ENCODE measurements at regions not wholly inside any gene's neighbourhood (a gene's known extent, or its start where the extent isn't known, plus 50 kb on each side); places are given as distances from the start of the nearest gene placed in this dataset.

GRCh38 chr4:36427696-36428095 is 146.3 kb downstream of the DTHD1 start:
- 39 to 54% (median 50%) methylated on average over 2 of the region's 2 CpGs for WGBS, 5 donors
- no peaks in the 10 kb centered on the region for H3K27me3 ChIP-seq
- H3K36me3 ChIP-seq: no peaks in the 10 kb centered on the region
- H3K27ac ChIP-seq: no peak overlapping the region
- H3K9me3 ChIP-seq: no peaks in the 10 kb centered on the region
- TF ChIP-seq EP300 (IDR thresholded peaks at IDR 0.05): no peak
- no peak for TF ChIP-seq POLR2AphosphoS5 (IDR thresholded peaks at IDR 0.05)
- TF ChIP-seq POLR2A (IDR thresholded peaks at IDR 0.05): no peak
- no peak for TF ChIP-seq CTCF (IDR thresholded peaks at IDR 0.05)
- intact Hi-C loops (cut with DNase I; ENCODE audit: low total_unique reads): no loop called here
- H3K4me1 ChIP-seq: no peaks in the 10 kb centered on the region
- no peak overlapping the region for H3K4me3 ChIP-seq
- no peak for DNase-seq

GRCh38 chr4:36432586-36432985 is 151.2 kb downstream of the DTHD1 start:
- Histone ChIP-seq H3K27ac (no peak overlapping the region), H3K9me3 (no peaks in the 10 kb centered on the region), H3K4me3 (no peak overlapping the region), H3K27me3 (no peaks in the 10 kb centered on the region), H3K4me1 (no peaks in the 10 kb centered on the region), H3K36me3 (no peaks in the 10 kb centered on the region)
- no peak for TF ChIP-seq CTCF (IDR thresholded peaks at IDR 0.05)
- TF ChIP-seq POLR2AphosphoS5 (IDR thresholded peaks at IDR 0.05): no peak
- no peak for TF ChIP-seq POLR2A (IDR thresholded peaks at IDR 0.05)
- no peak for TF ChIP-seq EP300 (IDR thresholded peaks at IDR 0.05)
- WGBS, 5 donors: 28 to 90% (median 81%) methylated on average over 2 of the region's 2 CpGs
- no peak for DNase-seq
- intact Hi-C loops (cut with DNase I; ENCODE audit: low total_unique reads): no loop called here

- no peaks in the 10 kb centered on the region for H3K27me3 ChIP-seq
- no peak for TF ChIP-seq EP300 (IDR thresholded peaks at IDR 0.05)
- TF ChIP-seq POLR2A (IDR thresholded peaks at IDR 0.05): no peak
- TF ChIP-seq POLR2AphosphoS5 (IDR thresholded peaks at IDR 0.05): no peak
- no peaks in the 10 kb centered on the region for H3K9me3 ChIP-seq
- intact Hi-C loops (cut with DNase I; ENCODE audit: low total_unique reads): no loop called here
- no peak for DNase-seq
- H3K4me3 ChIP-seq: no peak overlapping the region
- H3K36me3 ChIP-seq: no peaks in the 10 kb centered on the region
- WGBS, 5 donors: 30 to 58% (median 34%) methylated on average over 3 to 4 of the region's 4 CpGs
- H3K4me1 ChIP-seq: no peaks in the 10 kb centered on the region
- no peak overlapping the region for H3K27ac ChIP-seq
Measured at GRCh38 chr4:36439556-36439955, 158.1 kb downstream of the DTHD1 start.

GRCh38 chr4:36445480-36445879 is 164.1 kb downstream of the DTHD1 start:
- no peaks in the 10 kb centered on the region for H3K4me1 ChIP-seq
- no peaks in the 10 kb centered on the region for H3K9me3 ChIP-seq
- 80 to 92% (median 84%) methylated on average over 2 of the region's 2 CpGs for WGBS, 5 donors
- no peak for DNase-seq
- H3K27me3 ChIP-seq: no peaks in the 10 kb centered on the region
- H3K27ac ChIP-seq: no peak overlapping the region
- no peaks in the 10 kb centered on the region for H3K36me3 ChIP-seq
- H3K4me3 ChIP-seq: no peak overlapping the region
- TF ChIP-seq CTCF (IDR thresholded peaks at IDR 0.05): no peak
- TF ChIP-seq POLR2AphosphoS5 (IDR thresholded peaks at IDR 0.05): no peak
- TF ChIP-seq EP300 (IDR thresholded peaks at IDR 0.05): no peak
- TF ChIP-seq POLR2A (IDR thresholded peaks at IDR 0.05): no peak
- intact Hi-C loops (cut with DNase I; ENCODE audit: low total_unique reads): no loop called here

GRCh38 chr4:36446275-36446674 is 164.9 kb downstream of the DTHD1 start:
- no peak for DNase-seq
- H3K4me3 ChIP-seq: no peak overlapping the region
- H3K4me1 ChIP-seq: no peaks in the 10 kb centered on the region
- TF ChIP-seq EP300 (IDR thresholded peaks at IDR 0.05): no peak
- H3K9me3 ChIP-seq: no peaks in the 10 kb centered on the region
- 65 to 77% (median 73%) methylated on average over 3 of the region's 3 CpGs for WGBS, 5 donors
- H3K27me3 ChIP-seq: no peaks in the 10 kb centered on the region
- intact Hi-C loops (cut with DNase I; ENCODE audit: low total_unique reads): no loop called here
- H3K36me3 ChIP-seq: no peaks in the 10 kb centered on the region
- no peak overlapping the region for H3K27ac ChIP-seq

All from stomach (tissue), 8 donors.